HG02885 (cell line): ENCODE measurements at regions not wholly inside any gene's neighbourhood (a gene's known extent, or its start where the extent isn't known, plus 50 kb on each side); places are given as distances from the start of the nearest gene placed in this dataset.
"Not testable (repeated sequence)": the region's sequence is repeated elsewhere in the genome, so short reads cannot be mapped to it uniquely, and the experiment has no call there.

ENCODE experiments used
- ATAC-seq: cut with Tn5 transposase; IDR thresholded peaks from one replicate; pipeline ENCODE4 v1.9.1; 2021; ENCODE audit warnings: mild to moderate bottlenecking; ENCODE audit not compliant: unreplicated experiment, poor library complexity

DNA sequence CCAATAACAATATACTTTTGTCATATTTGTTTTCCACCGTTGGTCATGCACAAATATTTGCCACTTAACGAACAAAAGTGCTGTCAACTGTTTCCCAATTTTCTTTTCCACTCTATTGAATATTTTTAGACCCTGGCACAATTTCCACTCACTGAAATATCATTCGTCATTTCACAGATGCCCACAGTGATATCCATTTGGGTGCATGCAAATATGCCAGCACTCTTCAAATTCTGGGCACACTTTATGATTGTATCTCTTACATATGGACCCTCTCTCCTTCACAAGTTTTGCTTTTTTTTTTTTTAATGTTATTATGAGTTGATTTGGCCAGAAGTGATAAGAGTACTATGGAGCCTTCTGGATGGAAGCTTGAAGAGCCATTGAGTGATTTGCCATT lies 1557.3 kb upstream of the FLRT2 start:
- no peak for ATAC-seq

DNA sequence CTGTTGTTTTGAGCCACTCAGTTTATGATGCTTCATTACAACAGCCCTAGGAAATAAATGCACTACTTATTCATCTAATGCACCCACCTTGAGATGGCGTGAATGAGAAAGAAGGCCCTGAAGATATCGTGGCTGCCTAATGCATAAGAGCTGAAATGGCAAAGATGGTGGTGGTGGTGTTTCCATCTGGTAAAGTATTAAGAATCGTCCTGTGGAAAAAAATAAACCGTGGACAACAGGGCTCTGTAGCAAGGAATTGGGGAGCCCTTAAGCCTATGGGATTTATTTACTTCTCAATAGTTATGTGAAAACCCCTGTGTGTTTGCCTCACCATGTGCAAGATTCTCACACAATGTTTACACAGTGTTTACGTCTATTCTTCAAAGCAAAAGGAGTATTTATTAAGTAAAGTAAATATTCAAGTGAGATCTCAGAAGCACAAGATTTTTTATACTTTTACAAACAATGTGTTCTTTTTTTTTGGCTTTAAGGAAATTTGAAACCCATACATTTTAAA lies 1555.2 kb upstream of the FLRT2 start:
- ATAC-seq: no peak

GRCh38 chr14:83975435-83975834 lies 1554.5 kb upstream of the FLRT2 start:
- no peak for ATAC-seq

GRCh38 chr14:83975841-83976770 lies 1553.8 kb upstream of the FLRT2 start:
- ATAC-seq: no peak

DNA sequence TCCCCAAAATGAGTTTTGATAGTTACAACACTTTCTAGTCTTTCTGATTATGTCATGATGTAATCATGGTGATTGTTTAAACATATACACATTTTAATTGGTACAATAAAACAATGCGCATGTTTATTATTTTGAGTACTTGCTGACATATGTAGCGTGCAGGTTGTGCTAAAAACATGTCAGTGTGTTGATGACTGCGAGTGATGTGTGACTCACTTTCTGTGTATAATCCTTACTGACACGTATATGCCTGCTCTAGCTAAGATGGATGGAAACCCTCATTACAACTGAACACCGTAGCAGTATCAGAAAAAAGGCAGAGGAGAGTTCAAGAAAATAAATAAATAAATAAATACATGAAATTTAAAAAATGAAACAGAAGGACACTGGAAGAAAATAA lies 1552.4 kb upstream of the FLRT2 start:
- ATAC-seq: no peak

DNA sequence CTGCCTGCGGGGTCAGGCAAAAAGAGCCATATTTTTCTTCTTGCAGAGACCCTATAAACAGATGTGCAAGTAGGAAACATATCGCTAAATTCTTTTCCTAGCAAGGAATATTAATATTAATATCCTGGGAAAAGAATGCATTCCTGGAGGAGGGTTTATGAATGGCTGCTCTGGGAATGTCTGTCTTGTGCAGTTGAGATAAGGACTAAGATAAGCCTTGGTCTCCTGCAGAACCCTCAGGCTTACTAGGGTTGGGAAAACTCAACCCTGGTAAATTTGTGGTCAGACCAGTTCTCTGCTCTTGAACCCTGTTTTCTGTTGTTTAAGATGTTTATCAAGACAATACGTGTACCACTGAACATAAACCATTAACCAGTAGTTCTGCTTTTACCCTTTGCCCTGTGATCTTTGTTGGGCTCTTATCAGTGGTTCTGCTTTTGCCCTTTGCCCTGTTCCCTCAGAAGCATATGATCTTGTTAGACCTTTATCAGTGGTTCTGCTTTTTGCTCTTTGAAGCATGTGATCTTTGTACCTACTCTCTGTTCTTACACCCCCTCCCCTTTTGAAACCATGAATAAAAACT lies 1548.2 kb upstream of the FLRT2 start:
- ATAC-seq: not testable (repeated sequence)

DNA sequence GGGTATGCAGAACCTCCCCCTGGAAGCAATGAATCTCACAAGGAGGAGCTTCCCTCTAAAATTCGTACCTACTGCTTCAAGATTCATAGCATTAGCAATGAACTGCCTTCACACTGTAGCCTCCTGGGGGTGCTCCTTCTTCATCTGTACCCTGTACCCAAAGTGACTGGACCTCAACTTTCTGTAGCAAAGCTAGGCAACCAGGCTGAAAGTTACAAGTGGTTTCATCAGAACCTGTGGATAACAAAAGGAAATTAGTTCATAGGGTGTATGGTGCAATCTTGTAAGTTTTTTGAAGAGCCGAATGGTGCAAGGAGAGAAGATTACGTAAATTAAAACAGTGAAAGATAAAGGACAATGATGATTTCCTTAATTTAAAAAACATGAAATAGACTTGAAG lies 1541.7 kb upstream of the FLRT2 start:
- ATAC-seq: no peak

DNA sequence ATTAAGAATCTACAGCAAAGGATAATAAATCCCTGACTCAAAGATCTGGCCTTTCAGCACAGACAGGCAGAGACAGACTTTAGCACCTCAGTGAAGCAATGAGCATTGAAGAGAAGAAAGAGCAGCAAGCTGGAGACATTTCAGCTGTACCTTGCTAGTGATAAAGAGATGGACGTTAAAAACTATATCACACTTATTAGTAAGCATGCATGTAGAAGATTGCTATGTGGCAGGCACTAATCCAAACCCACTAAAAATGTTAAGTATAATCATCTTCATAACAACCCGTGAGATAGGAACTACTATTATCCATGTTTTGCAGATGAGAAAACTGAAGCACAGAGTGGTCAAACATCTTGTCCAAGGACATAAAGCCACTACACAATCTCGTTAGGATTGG lies 1538.3 kb upstream of the FLRT2 start:
- ATAC-seq: no peak

GRCh38 chr14:83992857-83993256 lies 1537.1 kb upstream of the FLRT2 start:
- no peak for ATAC-seq

DNA sequence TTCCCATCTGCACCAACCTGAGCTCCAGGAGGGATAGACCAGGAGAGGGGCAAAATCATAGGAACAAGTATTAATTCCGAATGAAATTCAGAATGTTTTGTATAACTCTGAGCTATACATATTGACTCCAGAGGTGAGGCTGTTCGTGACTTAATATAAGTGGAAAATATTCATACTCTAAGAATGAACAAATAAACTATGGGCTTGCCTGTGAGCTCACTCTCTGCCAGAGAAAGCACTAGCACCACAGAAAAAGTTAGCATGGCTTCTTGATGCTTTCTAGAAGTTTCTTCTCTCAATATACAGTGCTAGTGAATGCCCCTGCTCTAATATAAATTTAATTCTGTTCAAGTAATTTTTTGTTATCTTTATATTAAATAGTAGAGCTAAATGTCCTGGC lies 1536.4 kb upstream of the FLRT2 start:
- no peak for ATAC-seq

- ATAC-seq: no peak
Observed at GRCh38 chr14:83994020-83994419, 1535.9 kb upstream of the FLRT2 start.

GRCh38 chr14:84001023-84001422 lies 1528.9 kb upstream of the FLRT2 start:
- ATAC-seq: no peak

DNA sequence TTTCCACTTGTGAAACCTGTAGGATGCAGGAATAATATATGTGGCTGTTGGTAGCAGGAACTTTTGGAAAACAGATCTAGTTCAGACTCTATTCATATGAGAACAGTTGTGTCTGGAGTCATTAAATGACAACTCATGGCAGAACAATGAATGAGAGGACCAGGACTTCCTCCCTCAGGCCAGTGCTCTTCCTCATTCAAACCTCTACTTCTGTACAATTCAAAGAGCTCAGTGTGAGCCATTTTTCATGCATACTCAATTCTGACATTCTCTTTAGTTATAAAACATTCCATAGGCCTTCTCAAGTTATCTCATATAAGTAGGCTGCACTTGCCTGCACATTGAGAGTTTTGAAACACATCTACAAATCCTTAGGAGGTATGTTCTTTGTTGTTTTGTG lies 1526.6 kb upstream of the FLRT2 start:
- no peak for ATAC-seq

GRCh38 chr14:84006643-84007155 lies 1523.2 kb upstream of the FLRT2 start:
- ATAC-seq: no peak

GRCh38 chr14:84013424-84013823 lies 1516.5 kb upstream of the FLRT2 start:
- ATAC-seq: no peak

GRCh38 chr14:84017495-84017894 lies 1512.4 kb upstream of the FLRT2 start:
- no peak for ATAC-seq

DNA sequence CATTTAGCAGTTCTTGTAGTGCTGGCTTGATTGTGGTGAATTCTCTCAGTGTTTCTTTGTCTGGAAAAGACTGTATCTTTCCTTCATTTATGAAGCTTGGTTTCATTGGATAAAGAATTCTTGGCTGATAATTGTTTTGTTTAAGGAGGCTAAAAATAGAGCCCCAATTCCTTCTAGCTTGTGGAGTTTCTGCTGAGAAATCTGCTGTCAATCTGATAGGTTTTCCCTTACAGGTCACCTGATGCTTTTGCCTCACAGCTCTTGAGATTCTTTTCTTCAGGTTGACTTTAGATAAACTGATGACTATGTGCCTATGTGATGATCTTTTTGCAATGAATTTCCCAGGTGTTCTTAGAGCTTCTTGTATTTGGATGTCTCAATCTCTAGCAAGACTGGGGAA lies 1508.5 kb upstream of the FLRT2 start:
- ATAC-seq: no peak

DNA sequence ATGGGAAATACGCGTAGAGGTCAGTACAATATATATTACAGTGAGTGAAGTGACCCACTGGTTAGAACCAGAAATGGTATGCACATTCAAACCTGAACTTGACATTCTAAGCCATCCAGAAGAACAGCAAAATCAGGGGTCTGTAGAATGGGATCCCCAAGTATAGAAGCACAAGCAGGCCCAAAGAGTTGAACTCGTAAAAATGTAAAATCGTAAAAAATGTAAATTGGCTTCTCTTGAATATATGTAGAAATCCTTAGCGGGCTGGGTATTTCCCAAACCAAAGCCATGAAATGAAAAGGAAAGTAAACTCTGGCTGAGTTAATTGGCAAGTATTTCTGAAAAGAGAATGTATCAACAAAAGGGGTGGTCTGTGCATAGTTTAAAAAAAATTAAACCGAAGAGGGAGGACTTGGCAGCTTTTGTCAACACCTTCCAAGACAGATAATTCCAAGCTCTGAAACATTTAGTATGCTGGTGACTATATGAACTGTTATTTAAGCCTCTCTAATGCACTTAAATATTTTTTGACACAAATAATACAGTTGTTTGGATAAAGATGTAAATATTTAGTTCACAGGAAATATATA lies 1505.6 kb upstream of the FLRT2 start:
- ATAC-seq: no peak

DNA sequence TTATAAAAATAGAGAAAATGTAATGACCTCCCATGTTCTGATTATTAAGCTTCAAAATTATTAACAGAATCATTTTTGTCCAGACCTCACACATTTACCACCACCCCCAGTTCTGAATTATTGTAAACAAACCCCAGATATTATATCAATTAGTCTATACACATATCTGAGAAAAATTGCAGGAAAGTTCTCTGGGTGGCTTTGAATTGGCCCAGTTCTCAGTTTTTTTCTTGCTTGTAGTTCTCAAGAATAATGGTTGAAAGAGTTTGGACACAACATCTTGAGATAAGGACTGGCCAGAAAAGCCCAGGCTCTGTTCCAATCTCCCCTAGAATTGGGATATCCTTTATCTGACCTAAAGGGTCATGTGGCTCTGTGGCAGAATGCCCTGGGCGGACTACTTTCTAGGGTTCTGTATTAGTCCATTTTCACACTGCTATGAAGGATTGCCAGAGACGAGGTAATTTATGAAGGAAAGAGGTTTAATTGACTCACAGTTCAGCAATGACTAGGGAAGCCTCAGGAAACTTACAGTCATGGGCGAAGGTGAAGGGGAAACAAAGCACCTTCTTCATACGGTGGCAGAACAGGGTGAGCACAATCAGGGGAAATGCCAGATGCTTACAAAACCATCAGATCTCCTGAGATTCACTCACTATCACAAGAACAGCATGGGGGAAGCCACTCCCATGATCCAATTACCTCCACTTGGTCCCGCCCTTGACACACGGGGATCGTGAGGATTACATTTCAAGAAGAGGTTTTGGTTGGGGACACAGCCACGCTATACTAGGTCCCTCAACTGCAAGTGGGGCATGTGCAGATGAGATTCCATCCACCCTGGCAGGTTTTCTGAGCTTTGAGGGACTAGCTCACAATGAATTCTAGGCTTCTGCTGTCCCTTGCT lies 1504.6 kb upstream of the FLRT2 start:
- ATAC-seq: no peak

- ATAC-seq: no peak
Observed at GRCh38 chr14:84027351-84027750, 1502.6 kb upstream of the FLRT2 start.
